Esophagus muscularis mucosa (tissue), 4 donors: ENCODE measurements at regions not wholly inside any gene's neighbourhood (a gene's known extent, or its start where the extent isn't known, plus 50 kb on each side); places are given as distances from the start of the nearest gene placed in this dataset.

Experiments
- EP300 ChIP-seq: sonication (generic); formaldehyde crosslinking; IDR thresholded peaks from one replicate; pipeline ENCODE4 v1.6.1; 2017; ENCODE audit warnings: antibody characterized with exemption
- POLR2A ChIP-seq: fragments of 450-650 bp; IDR thresholded peaks from one replicate; pipeline ENCODE4 v1.6.1; 2017; ENCODE audit warnings: antibody characterized with exemption, moderate library complexity, mild to moderate bottlenecking, low read depth
- TF ChIP-seq, protein P1 (sequence below), 3 experiments: fragments of 200-600 bp in 2 of 3; fragments of 450-650 bp in 1 of 3; sonication (generic) in 2 of 3; IDR thresholded peaks; one replicate each; pipeline ENCODE4 v1.5.1; 2017 to 2019; ENCODE audit warnings: antibody characterized with exemption in 3 of 3, mild to moderate bottlenecking in 2 of 3, moderate library complexity in 1 of 3

- TF ChIP-seq, protein P1, sequence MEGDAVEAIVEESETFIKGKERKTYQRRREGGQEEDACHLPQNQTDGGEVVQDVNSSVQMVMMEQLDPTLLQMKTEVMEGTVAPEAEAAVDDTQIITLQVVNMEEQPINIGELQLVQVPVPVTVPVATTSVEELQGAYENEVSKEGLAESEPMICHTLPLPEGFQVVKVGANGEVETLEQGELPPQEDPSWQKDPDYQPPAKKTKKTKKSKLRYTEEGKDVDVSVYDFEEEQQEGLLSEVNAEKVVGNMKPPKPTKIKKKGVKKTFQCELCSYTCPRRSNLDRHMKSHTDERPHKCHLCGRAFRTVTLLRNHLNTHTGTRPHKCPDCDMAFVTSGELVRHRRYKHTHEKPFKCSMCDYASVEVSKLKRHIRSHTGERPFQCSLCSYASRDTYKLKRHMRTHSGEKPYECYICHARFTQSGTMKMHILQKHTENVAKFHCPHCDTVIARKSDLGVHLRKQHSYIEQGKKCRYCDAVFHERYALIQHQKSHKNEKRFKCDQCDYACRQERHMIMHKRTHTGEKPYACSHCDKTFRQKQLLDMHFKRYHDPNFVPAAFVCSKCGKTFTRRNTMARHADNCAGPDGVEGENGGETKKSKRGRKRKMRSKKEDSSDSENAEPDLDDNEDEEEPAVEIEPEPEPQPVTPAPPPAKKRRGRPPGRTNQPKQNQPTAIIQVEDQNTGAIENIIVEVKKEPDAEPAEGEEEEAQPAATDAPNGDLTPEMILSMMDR (IDR thresholded peaks at IDR 0.05): no peak
- TF ChIP-seq EP300: no peak
- TF ChIP-seq POLR2A: no peak
Measured at GRCh38 chr13:23510544-23510916, 59.7 kb upstream of the TNFRSF19 start.
